Upper lobe of left lung (tissue), 6 donors: ENCODE measurements at regions not wholly inside any gene's neighbourhood (a gene's known extent, or its start where the extent isn't known, plus 50 kb on each side); places are given as distances from the start of the nearest gene placed in this dataset.
"Not testable (repeated sequence)": the region's sequence is repeated elsewhere in the genome, so short reads cannot be mapped to it uniquely, and the experiment has no call there.

Experiments used
- ATAC-seq, 2 donors: fragments of 200-7000 bp; cut with Tn5 transposase; one replicate each; pipeline ENCODE4 v1.9.1; 2022; ENCODE audit warnings: mild to moderate bottlenecking in 2 of 2, moderate library complexity in 2 of 2; ENCODE audit not compliant: low FRiP score in 2 of 2
- DNase-seq, 2 donors: peaks; one replicate each; pipeline ENCODE4 v3.0.0-alpha.2; 2019 to 2020
- H3K27ac ChIP-seq, 4 donors: fragments of 200-600 bp; sonication (generic); one replicate each; pipeline ENCODE4 v1.5.1; 2016 to 2019
- H3K27me3 ChIP-seq, 4 donors: fragments of 200-600 bp; sonication (generic); one replicate each; pipeline ENCODE4 v1.5.1; 2017 to 2019
- H3K36me3 ChIP-seq, 4 donors: fragments of 200-600 bp; sonication (generic); one replicate each; pipeline ENCODE4 v1.5.1; 2016 to 2019
- H3K4me1 ChIP-seq, 4 donors: fragments of 200-600 bp; sonication (generic); one replicate each; pipeline ENCODE4 v1.5.1; 2018 to 2019
- H3K4me3 ChIP-seq, 4 donors: fragments of 200-600 bp; sonication (generic); one replicate each; pipeline ENCODE4 v1.5.1; 2017 to 2019; ENCODE audit warnings: mild to moderate bottlenecking in 2 of 4, moderate library complexity in 1 of 4
- H3K9me3 ChIP-seq, 4 donors: fragments of 200-600 bp; sonication (generic); one replicate each; pipeline ENCODE4 v1.5.1; 2018 to 2019
- CTCF ChIP-seq, 6 experiments: fragments of 450-650 bp in 4 of 6; fragments of 200-600 bp in 2 of 6; sonication (generic) in 2 of 6; IDR thresholded peaks; one replicate each; pipeline ENCODE4 v1.5.1; 2016 to 2019; ENCODE audit warnings: antibody characterized with exemption in 6 of 6
- EP300 ChIP-seq, 4 donors: sonication (generic); formaldehyde crosslinking; IDR thresholded peaks; one replicate each; pipeline ENCODE4 v1.5.1; 2017; ENCODE audit warnings: antibody characterized with exemption in 4 of 4, control low read depth in 2 of 4
- POLR2A ChIP-seq, 4 donors: fragments of 450-650 bp; IDR thresholded peaks; one replicate each; pipeline ENCODE4 v1.5.1; 2016 to 2017; ENCODE audit warnings: antibody characterized with exemption in 4 of 4, mild to moderate bottlenecking in 2 of 4
- POLR2AphosphoS5 ChIP-seq, 2 donors: sonication (generic); formaldehyde crosslinking; IDR thresholded peaks; one replicate each; pipeline ENCODE4 v1.5.1; 2017; ENCODE audit warnings: antibody characterized with exemption in 2 of 2
- WGBS, 2 donors: methylation state at CpG; one replicate each; pipeline ENCODE4 v1.1.5; 2017 to 2018; 5-methylcytosine and 5-hydroxymethylcytosine counted together
- donor health status: DM: no; HTN: no; CAD: no; lungs with moderate emphysema.
- donor health status: DM: no; HTN: yes; CAD: no; lungs with severe emphysema.

- DNase-seq: no peak
- Histone ChIP-seq H3K4me1 (no peaks in the 10 kb centered on the region), H3K4me3 (no peak overlapping the region), H3K9me3 (no peaks in the 10 kb centered on the region), H3K36me3 (no peaks in the 10 kb centered on the region), H3K27ac (no peak overlapping the region), H3K27me3 (no peaks in the 10 kb centered on the region)
- ATAC-seq: no peak
- WGBS, 2 donors: 89 to 92% methylated on average over 7 of the region's 7 CpGs
- TF ChIP-seq POLR2AphosphoS5 (IDR thresholded peaks at IDR 0.05) (no peak), CTCF (IDR thresholded peaks at IDR 0.05) (no peak), POLR2A (IDR thresholded peaks at IDR 0.05) (no peak), EP300 (IDR thresholded peaks at IDR 0.05) (no peak)
These were observed 144.8 kb upstream of the GALNT2 start for GRCh38 chr1:229922249-229922648.

GRCh38 chr1:229924639-229925038, 142.4 kb upstream of the GALNT2 start:
- Histone ChIP-seq H3K27ac (no peak overlapping the region), H3K4me3 (no peak overlapping the region), H3K36me3 (no peaks in the 10 kb centered on the region), H3K9me3 (no peaks in the 10 kb centered on the region), H3K27me3 (no peaks in the 10 kb centered on the region), H3K4me1 (no peaks in the 10 kb centered on the region)
- ATAC-seq (no peak), DNase-seq (no peak)
- TF ChIP-seq POLR2A (IDR thresholded peaks at IDR 0.05): no peak
- no peak for TF ChIP-seq POLR2AphosphoS5 (IDR thresholded peaks at IDR 0.05)
- TF ChIP-seq CTCF (IDR thresholded peaks at IDR 0.05): no peak
- TF ChIP-seq EP300 (IDR thresholded peaks at IDR 0.05): no peak
- WGBS, 2 donors: 73 to 77% methylated on average over 10 of the region's 10 CpGs

GRCh38 chr1:229928767-229929166, 138.3 kb upstream of the GALNT2 start:
- H3K36me3 ChIP-seq: no peaks in the 10 kb centered on the region
- no peaks in the 10 kb centered on the region for H3K9me3 ChIP-seq
- H3K4me3 ChIP-seq: no peak overlapping the region
- no peaks in the 10 kb centered on the region for H3K27me3 ChIP-seq
- H3K4me1 ChIP-seq: no peaks in the 10 kb centered on the region
- 85 to 87% methylated on average over 7 of the region's 7 CpGs for WGBS, 2 donors
- TF ChIP-seq CTCF (IDR thresholded peaks at IDR 0.05) (no peak), POLR2AphosphoS5 (IDR thresholded peaks at IDR 0.05) (no peak), POLR2A (IDR thresholded peaks at IDR 0.05) (no peak), EP300 (IDR thresholded peaks at IDR 0.05) (no peak)
- ATAC-seq: no peak
- DNase-seq: no peak
- no peak overlapping the region for H3K27ac ChIP-seq

- H3K4me3 ChIP-seq, H3K4me1 ChIP-seq, H3K36me3 ChIP-seq, H3K27ac ChIP-seq, H3K27me3 ChIP-seq, H3K9me3 ChIP-seq, ATAC-seq: not testable (repeated sequence)
- DNase-seq: peak in 1 of 2 donors; percentile 50
- WGBS, 2 donors: 94 to 95% methylated on average over 9 to 21 of the region's 21 CpGs
These were observed 135.3 kb upstream of the GALNT2 start for GRCh38 chr1:229931751-229932150.

GRCh38 chr1:229935157-229935556, 131.9 kb upstream of the GALNT2 start:
- H3K27me3 ChIP-seq, H3K36me3 ChIP-seq, H3K4me3 ChIP-seq, H3K9me3 ChIP-seq, H3K4me1 ChIP-seq, H3K27ac ChIP-seq, ATAC-seq: not testable (repeated sequence)
- 64 to 83% methylated on average over 6 of the region's 6 CpGs for WGBS, 2 donors
- peak in 1 of 2 donors; percentile 58 for DNase-seq

GRCh38 chr1:229938551-229938950, 128.5 kb upstream of the GALNT2 start:
- no peaks in the 10 kb centered on the region for H3K36me3 ChIP-seq
- H3K27ac ChIP-seq: no peak overlapping the region
- H3K27me3 ChIP-seq: no peaks in the 10 kb centered on the region
- TF ChIP-seq CTCF (IDR thresholded peaks at IDR 0.05) (no peak), POLR2AphosphoS5 (IDR thresholded peaks at IDR 0.05) (no peak), EP300 (IDR thresholded peaks at IDR 0.05) (no peak), POLR2A (IDR thresholded peaks at IDR 0.05) (no peak)
- no peak for ATAC-seq
- H3K4me1 ChIP-seq: no peaks in the 10 kb centered on the region
- H3K9me3 ChIP-seq: no peaks in the 10 kb centered on the region
- no peak for DNase-seq
- WGBS, 2 donors: 39 to 49% methylated on average over 4 of the region's 4 CpGs
- H3K4me3 ChIP-seq: no peak overlapping the region
